Neuronal stem cell (in vitro differentiated cells): ENCODE measurements at regions not wholly inside any gene's neighbourhood (a gene's known extent, or its start where the extent isn't known, plus 50 kb on each side); places are given as distances from the start of the nearest gene placed in this dataset.

Experiments used
- DNase-seq: peaks from one replicate; pipeline ENCODE4 v3.0.0-alpha.2; 2013; ENCODE audit warnings: low spot score
- H2AFZ ChIP-seq: one replicate; pipeline ENCODE4 v1.6.1; 2013; ENCODE audit warnings: mild to moderate bottlenecking, low read length, inconsistent platforms
- H2AK5ac ChIP-seq: 2 replicates; pipeline ENCODE4 v1.6.1; 2013; ENCODE audit warnings: low read depth, mild to moderate bottlenecking, inconsistent platforms, low read length, moderate library complexity, mixed read lengths
- H2BK120ac ChIP-seq: 2 replicates; pipeline ENCODE4 v1.6.1; 2013; ENCODE audit warnings: low read depth, mild to moderate bottlenecking, inconsistent platforms, low read length, moderate library complexity, mixed read lengths
- H2BK12ac ChIP-seq: one replicate; pipeline ENCODE4 v1.6.1; 2013; ENCODE audit warnings: low read length, inconsistent platforms
- H2BK15ac ChIP-seq: 2 replicates; pipeline ENCODE4 v1.6.1; 2013; ENCODE audit warnings: mild to moderate bottlenecking, low read length, inconsistent platforms, mixed read lengths
- H2BK5ac ChIP-seq: one replicate; pipeline ENCODE4 v1.6.1; 2013; ENCODE audit warnings: inconsistent platforms, mild to moderate bottlenecking, low read length, moderate library complexity
- H3K14ac ChIP-seq: one replicate; pipeline ENCODE4 v1.6.1; 2013; ENCODE audit warnings: low read length, inconsistent platforms
- H3K18ac ChIP-seq: 2 replicates; pipeline ENCODE4 v1.6.1; 2013; ENCODE audit warnings: low read length, inconsistent platforms
- H3K23ac ChIP-seq: 2 replicates; pipeline ENCODE4 v1.6.1; 2013; ENCODE audit warnings: low read depth, mild to moderate bottlenecking, mixed read lengths, low read length, inconsistent platforms; ENCODE audit not compliant: poor library complexity
- H3K27ac ChIP-seq: replicated peaks from 3 replicates; pipeline ENCODE4 v1.5.1; 2013; ENCODE audit warnings: low read length, inconsistent platforms
- H3K27me3 ChIP-seq, 3 experiments: 2 replicates each; pipeline ENCODE4 v1.6.1; 2013; ENCODE audit warnings: low read length in 3 of 3, mild to moderate bottlenecking in 2 of 3, inconsistent platforms in 1 of 3, low read depth in 1 of 3, mixed read lengths in 1 of 3, moderate library complexity in 1 of 3; ENCODE audit not compliant: control insufficient read depth in 3 of 3, insufficient read depth in 3 of 3
- H3K36me3 ChIP-seq, 2 donors: replicated peaks in 1 of 2; 2 replicates each; pipeline ENCODE4 v1.6.1; 2013; ENCODE audit warnings: low read length in 2 of 2; ENCODE audit not compliant: control insufficient read depth in 2 of 2, insufficient read depth in 2 of 2
- H3K4ac ChIP-seq: 2 replicates; pipeline ENCODE4 v1.6.1; 2013; ENCODE audit warnings: inconsistent platforms, mild to moderate bottlenecking, low read length, moderate library complexity
- H3K4me1 ChIP-seq, 2 donors: 1 replicate in 1 of 2; 2 replicates in 1 of 2; pipeline ENCODE4 v1.6.1; 2013; ENCODE audit warnings: low read length in 2 of 2, low read depth in 1 of 2; ENCODE audit not compliant: control insufficient read depth in 2 of 2, insufficient read depth in 1 of 2
- H3K4me2 ChIP-seq: one replicate; pipeline ENCODE4 v1.6.1; 2013; ENCODE audit warnings: mild to moderate bottlenecking, low read length, inconsistent platforms; ENCODE audit not compliant: insufficient read depth, poor library complexity, severe bottlenecking
- H3K4me3 ChIP-seq, 2 donors: 2 replicates each; pipeline ENCODE4 v1.5.1; 2013; ENCODE audit warnings: low read length in 2 of 2, mild to moderate bottlenecking in 2 of 2, inconsistent platforms in 1 of 2, moderate library complexity in 1 of 2
- H3K79me1 ChIP-seq: one replicate; pipeline ENCODE4 v1.6.1; 2013; ENCODE audit warnings: low read depth, mild to moderate bottlenecking, inconsistent platforms, low read length, moderate library complexity
- H3K9ac ChIP-seq: one replicate; pipeline ENCODE4 v1.6.1; 2013; ENCODE audit warnings: mild to moderate bottlenecking, low read depth, low read length, inconsistent platforms; ENCODE audit not compliant: poor library complexity
- H3K9me3 ChIP-seq, 2 donors: replicated peaks in 1 of 2; 2 replicates each; pipeline versions ENCODE3 to v1.6.1; 2013; ENCODE audit warnings: low read length in 2 of 2, mild to moderate bottlenecking in 2 of 2, inconsistent platforms in 1 of 2, low read depth in 1 of 2, mixed read lengths in 1 of 2, moderate library complexity in 1 of 2; ENCODE audit not compliant: control insufficient read depth in 2 of 2, insufficient read depth in 1 of 2
- H4K8ac ChIP-seq: one replicate; pipeline ENCODE4 v1.6.1; 2013; ENCODE audit warnings: low read depth, mild to moderate bottlenecking, inconsistent platforms, low read length, moderate library complexity
- H4K91ac ChIP-seq: one replicate; pipeline ENCODE4 v1.6.1; 2013; ENCODE audit warnings: low read length, low read depth, mild to moderate bottlenecking, inconsistent platforms; ENCODE audit not compliant: poor library complexity
- WGBS, 2 donors: extraction: QIAGEN DNeasy Blood & Tissue Kit; methylation state at CpG; one replicate each; pipeline ENCODE4 v1.1.7; 2013; ENCODE audit warnings: missing lambda C conversion rate in 2 of 2, mixed read lengths in 1 of 2; ENCODE audit not compliant: insufficient read length in 2 of 2, insufficient replicate concordance in 1 of 2; ENCODE audit errors: extremely low coverage in 2 of 2; 5-methylcytosine and 5-hydroxymethylcytosine counted together

DNA sequence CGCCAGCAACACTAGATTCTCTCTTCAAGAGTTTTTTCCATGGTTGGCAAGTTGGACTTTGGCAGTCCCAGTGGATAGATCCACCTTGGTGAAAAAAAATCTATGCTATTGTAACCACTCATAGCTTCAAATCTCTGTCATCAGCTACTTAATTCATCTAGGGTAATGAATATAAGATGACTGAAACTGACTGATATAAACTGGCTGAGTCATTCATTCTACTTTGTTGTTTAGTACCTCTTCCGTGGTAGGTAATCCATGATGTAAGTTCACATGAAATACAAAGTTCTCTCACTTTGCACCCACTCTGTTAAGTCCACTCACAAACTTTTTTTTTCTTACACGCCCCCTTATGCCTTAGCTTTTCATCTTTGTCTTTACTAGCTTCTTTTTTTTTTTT lies 1381.5 kb downstream of the SLITRK5 start:
- H3K14ac ChIP-seq, result no peak overlapping the region

GRCh38 chr13:89053418-89053817 lies 1382.2 kb downstream of the SLITRK5 start:
- WGBS, 2 donors, result no CpG with 5 or more reads among the region's 1 CpG

More for the DNA sequence above, 1381.5 kb downstream of the SLITRK5 start:
- no peaks in the 10 kb centered on the region for H3K9me3 ChIP-seq
- H3K9ac ChIP-seq, result no peak overlapping the region
- H3K4me3 ChIP-seq, result no peak overlapping the region
- no peak overlapping the region for H4K91ac ChIP-seq
- H2BK120ac ChIP-seq, result no peak overlapping the region
- no peak overlapping the region for H3K23ac ChIP-seq
- no peaks in the 10 kb centered on the region for H3K27me3 ChIP-seq
- no peak overlapping the region for H3K4me2 ChIP-seq
- 100% methylated on average over 1 of the region's 3 CpGs; no CpG with 5 or more reads in 1 of the 2 donors for WGBS, 2 donors
- no peak overlapping the region for H4K8ac ChIP-seq
- H3K79me1 ChIP-seq, result no peaks in the 10 kb centered on the region
- H2BK15ac ChIP-seq, result no peak overlapping the region
- H3K27ac ChIP-seq, result no peak overlapping the region
- H2BK12ac ChIP-seq, result no peak overlapping the region
- DNase-seq, result no peak
- H2AK5ac ChIP-seq, result no peak overlapping the region
- H3K4ac ChIP-seq, result no peak overlapping the region
- no peaks in the 10 kb centered on the region for H3K36me3 ChIP-seq
- no peak overlapping the region for H2AFZ ChIP-seq
- no peaks in the 10 kb centered on the region for H3K4me1 ChIP-seq
- no peak overlapping the region for H2BK5ac ChIP-seq
- H3K18ac ChIP-seq, result no peak overlapping the region

GRCh38 chr13:89057274-89057673 lies 1386.1 kb downstream of the SLITRK5 start:
- Histone ChIP-seq H3K27me3 (no peaks in the 10 kb centered on the region), H2AK5ac (no peak overlapping the region), H2BK15ac (no peak overlapping the region), H3K27ac (no peak overlapping the region), H3K79me1 (no peaks in the 10 kb centered on the region), H2BK5ac (no peak overlapping the region), H3K4me3 (no peak overlapping the region), H3K4ac (no peak overlapping the region), H3K9ac (no peak overlapping the region), H3K4me2 (no peak overlapping the region), H3K4me1 (no peaks in the 10 kb centered on the region), H2BK12ac (no peak overlapping the region), H2AFZ (no peak overlapping the region), H3K23ac (no peak overlapping the region), H3K9me3 (peaks cover 0 to 2% of the 10 kb centered on the region in 2 donors), H4K8ac (no peak overlapping the region), H3K18ac (no peak overlapping the region), H3K14ac (no peak overlapping the region), H2BK120ac (no peak overlapping the region), H4K91ac (no peak overlapping the region), H3K36me3 (no peaks in the 10 kb centered on the region)
- DNase-seq, result no peak

More at GRCh38 chr13:89053418-89053817, 1382.2 kb downstream of the SLITRK5 start:
- no peak overlapping the region for H2BK12ac ChIP-seq
- no peaks in the 10 kb centered on the region for H3K79me1 ChIP-seq
- H3K9ac ChIP-seq, result no peak overlapping the region
- H3K36me3 ChIP-seq, result no peaks in the 10 kb centered on the region
- no peak overlapping the region for H3K27ac ChIP-seq
- no peak overlapping the region for H2BK15ac ChIP-seq
- H4K91ac ChIP-seq, result no peak overlapping the region
- H2AFZ ChIP-seq, result no peak overlapping the region
- no peak overlapping the region for H3K4me2 ChIP-seq
- no peaks in the 10 kb centered on the region for H3K27me3 ChIP-seq
- no peaks in the 10 kb centered on the region for H3K4me1 ChIP-seq
- H3K4me3 ChIP-seq, result no peak overlapping the region
- H2AK5ac ChIP-seq, result no peak overlapping the region
- H4K8ac ChIP-seq, result no peak overlapping the region
- no peak overlapping the region for H3K4ac ChIP-seq
- no peaks in the 10 kb centered on the region for H3K9me3 ChIP-seq
- H3K14ac ChIP-seq, result no peak overlapping the region
- no peak for DNase-seq
- H3K18ac ChIP-seq, result no peak overlapping the region
- no peak overlapping the region for H2BK5ac ChIP-seq
- no peak overlapping the region for H2BK120ac ChIP-seq
- H3K23ac ChIP-seq, result no peak overlapping the region

- no peaks in the 10 kb centered on the region for H3K27me3 ChIP-seq
- no peak overlapping the region for H3K23ac ChIP-seq
- H3K4me3 ChIP-seq, result no peak overlapping the region
- no peak overlapping the region for H4K8ac ChIP-seq
- no peak overlapping the region for H3K18ac ChIP-seq
- no peak overlapping the region for H2BK5ac ChIP-seq
- no peak for DNase-seq
- H3K9ac ChIP-seq, result no peak overlapping the region
- no peak overlapping the region for H4K91ac ChIP-seq
- H3K36me3 ChIP-seq, result no peaks in the 10 kb centered on the region
- no peak overlapping the region for H2BK120ac ChIP-seq
- no peak overlapping the region for H3K4me2 ChIP-seq
- no peak overlapping the region for H3K27ac ChIP-seq
- no peaks in the 10 kb centered on the region for H3K4me1 ChIP-seq
- H2AK5ac ChIP-seq, result no peak overlapping the region
- WGBS, 2 donors, result no CpG with 5 or more reads among the region's 3 CpGs
- H3K9me3 ChIP-seq, result peaks cover 0 to 2% of the 10 kb centered on the region in 2 donors
- no peak overlapping the region for H3K4ac ChIP-seq
- no peak overlapping the region for H2BK15ac ChIP-seq
- no peak overlapping the region for H3K14ac ChIP-seq
- H2AFZ ChIP-seq, result no peak overlapping the region
- H2BK12ac ChIP-seq, result no peak overlapping the region
- H3K79me1 ChIP-seq, result no peaks in the 10 kb centered on the region
Observed at GRCh38 chr13:89057862-89058261, 1386.7 kb downstream of the SLITRK5 start.
